Endothelial cell of umbilical vein (primary cell): ENCODE measurements at regions not wholly inside any gene's neighbourhood (a gene's known extent, or its start where the extent isn't known, plus 50 kb on each side); places are given as distances from the start of the nearest gene placed in this dataset.
"Not testable (repeated sequence)": the region's sequence is repeated elsewhere in the genome, so short reads cannot be mapped to it uniquely, and the experiment has no call there.

Experiments used
- EZH2 ChIP-seq: IDR thresholded peaks from 2 replicates; pipeline ENCODE4 v1.6.1; 2012; ENCODE audit warnings: borderline replicate concordance, low read depth, mild to moderate bottlenecking, moderate library complexity, low read length, inconsistent platforms; ENCODE audit not compliant: severe bottlenecking
- FOS ChIP-seq: IDR thresholded peaks from 2 replicates; pipeline ENCODE4 v1.6.1; 2011; ENCODE audit warnings: mild to moderate bottlenecking, low read length, moderate library complexity, borderline replicate concordance; ENCODE audit not compliant: insufficient read depth
- GATA2 ChIP-seq: IDR thresholded peaks from 2 replicates; pipeline ENCODE4 v1.7.0; 2011; ENCODE audit warnings: low read depth, mild to moderate bottlenecking, moderate library complexity, mixed read lengths, low read length; ENCODE audit not compliant: insufficient read length, insufficient read depth
- JUN ChIP-seq: IDR thresholded peaks from 2 replicates; pipeline ENCODE4 v1.6.1; 2011; ENCODE audit warnings: borderline replicate concordance, low read depth; ENCODE audit not compliant: insufficient read length, insufficient read depth
- MYC ChIP-seq: IDR thresholded peaks from one replicate; pipeline ENCODE4 v1.6.1; 2011; ENCODE audit warnings: mild to moderate bottlenecking, low read depth, low read length
- POLR2A ChIP-seq: IDR thresholded peaks from 2 replicates; pipeline ENCODE4 v1.6.1; 2012; ENCODE audit warnings: low read depth, mild to moderate bottlenecking, control low read depth, low read length
- POLR2AphosphoS5 ChIP-seq: IDR thresholded peaks from 2 replicates; pipeline ENCODE4 v1.6.1; 2012; ENCODE audit warnings: low read depth, mild to moderate bottlenecking, control low read depth, low read length, moderate library complexity; ENCODE audit not compliant: insufficient read depth
- TF ChIP-seq, protein P1 (sequence below), 2 donors: IDR thresholded peaks; 1 replicate in 1 of 2; 2 replicates in 1 of 2; pipeline ENCODE4 v1.5.1; 2011; ENCODE audit warnings: low read length in 2 of 2, mild to moderate bottlenecking in 2 of 2, moderate library complexity in 2 of 2, control low read depth in 1 of 2, inconsistent platforms in 1 of 2, low read depth in 1 of 2; ENCODE audit not compliant: insufficient read depth in 1 of 2; ENCODE audit errors: extremely low read depth in 1 of 2
- TF ChIP-seq, protein P2 (sequence below): IDR thresholded peaks from 2 replicates; pipeline ENCODE4 v1.6.1; 2011; ENCODE audit not compliant: insufficient read depth, insufficient read length

DNA sequence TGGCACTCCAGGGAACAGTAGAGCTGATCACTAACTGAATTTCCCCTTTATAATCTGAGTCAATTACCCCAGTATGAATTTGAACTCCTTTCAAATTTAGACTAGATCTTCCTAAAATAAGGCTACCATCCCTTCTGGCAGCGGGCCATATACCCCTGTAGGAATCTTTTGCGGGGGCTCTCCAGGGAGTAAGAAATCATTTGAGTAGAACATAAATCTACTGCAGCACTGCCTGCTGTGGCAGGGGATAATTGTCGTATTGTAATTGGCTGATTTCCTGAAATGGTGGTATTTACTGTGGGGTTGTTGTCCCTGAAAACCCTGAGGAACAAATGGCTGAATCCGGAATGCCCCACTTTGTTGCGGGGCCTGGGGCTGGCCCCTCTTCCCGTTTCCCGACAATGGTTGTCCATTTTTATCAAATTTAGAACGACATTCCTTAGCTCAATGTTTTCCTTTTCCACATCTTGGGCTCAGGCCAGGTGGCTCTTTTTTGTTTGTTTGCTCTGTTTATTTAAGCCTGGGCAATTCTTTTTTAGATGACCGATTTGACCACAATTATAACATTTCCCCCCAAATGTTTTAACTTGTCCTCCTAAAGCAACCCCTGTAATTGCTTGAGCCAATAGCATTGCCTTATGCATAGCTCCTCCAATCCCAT is 74.8 kb upstream of the ZNF195 start:
- TF ChIP-seq POLR2A, POLR2AphosphoS5, EZH2, JUN, MYC, FOS, GATA2: not testable (repeated sequence)
- TF ChIP-seq, protein P1, sequence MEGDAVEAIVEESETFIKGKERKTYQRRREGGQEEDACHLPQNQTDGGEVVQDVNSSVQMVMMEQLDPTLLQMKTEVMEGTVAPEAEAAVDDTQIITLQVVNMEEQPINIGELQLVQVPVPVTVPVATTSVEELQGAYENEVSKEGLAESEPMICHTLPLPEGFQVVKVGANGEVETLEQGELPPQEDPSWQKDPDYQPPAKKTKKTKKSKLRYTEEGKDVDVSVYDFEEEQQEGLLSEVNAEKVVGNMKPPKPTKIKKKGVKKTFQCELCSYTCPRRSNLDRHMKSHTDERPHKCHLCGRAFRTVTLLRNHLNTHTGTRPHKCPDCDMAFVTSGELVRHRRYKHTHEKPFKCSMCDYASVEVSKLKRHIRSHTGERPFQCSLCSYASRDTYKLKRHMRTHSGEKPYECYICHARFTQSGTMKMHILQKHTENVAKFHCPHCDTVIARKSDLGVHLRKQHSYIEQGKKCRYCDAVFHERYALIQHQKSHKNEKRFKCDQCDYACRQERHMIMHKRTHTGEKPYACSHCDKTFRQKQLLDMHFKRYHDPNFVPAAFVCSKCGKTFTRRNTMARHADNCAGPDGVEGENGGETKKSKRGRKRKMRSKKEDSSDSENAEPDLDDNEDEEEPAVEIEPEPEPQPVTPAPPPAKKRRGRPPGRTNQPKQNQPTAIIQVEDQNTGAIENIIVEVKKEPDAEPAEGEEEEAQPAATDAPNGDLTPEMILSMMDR (IDR thresholded peaks at IDR 0.05; ENCODE audit: extremely low read depth in 1 of 2, insufficient read depth in 1 of 2, low read depth in 1 of 2, low read length in 2 of 2), result not testable (repeated sequence)
- TF ChIP-seq, protein P2, sequence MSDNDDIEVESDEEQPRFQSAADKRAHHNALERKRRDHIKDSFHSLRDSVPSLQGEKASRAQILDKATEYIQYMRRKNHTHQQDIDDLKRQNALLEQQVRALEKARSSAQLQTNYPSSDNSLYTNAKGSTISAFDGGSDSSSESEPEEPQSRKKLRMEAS, result not testable (repeated sequence)
